SU-DHL-6 (cell line): ENCODE measurements at regions not wholly inside any gene's neighbourhood (a gene's known extent, or its start where the extent isn't known, plus 50 kb on each side); places are given as distances from the start of the nearest gene placed in this dataset.

Experiments
- CTCF ChIP-seq: fragments of 200-600 bp; sonication (generic); IDR thresholded peaks from one replicate; pipeline ENCODE4 v1.5.1; 2017; ENCODE audit warnings: antibody characterized with exemption, mild to moderate bottlenecking, low read length, moderate library complexity; ENCODE audit not compliant: insufficient read depth, poor library complexity, severe bottlenecking
- EZH2phosphoT487 ChIP-seq: fragments of 200-600 bp; sonication (generic), shearing (Covaris generic); conservative IDR thresholded peaks from 2 replicates; pipeline ENCODE4 v1.6.1; 2018; ENCODE audit warnings: mild to moderate bottlenecking, antibody characterized with exemption, low read length, moderate library complexity, mixed read lengths

GRCh38 chr17:33966410-33967059 is 288.6 kb upstream of the CCL2 start:
- no peak for TF ChIP-seq CTCF
- TF ChIP-seq EZH2phosphoT487: no peak
